Pulmonary artery endothelial cell (primary cell): ENCODE measurements at regions not wholly inside any gene's neighbourhood (a gene's known extent, or its start where the extent isn't known, plus 50 kb on each side); places are given as distances from the start of the nearest gene placed in this dataset.
"Not testable (repeated sequence)": the region's sequence is repeated elsewhere in the genome, so short reads cannot be mapped to it uniquely, and the experiment has no call there.

Experiments used
- DNase-seq: peaks from one replicate; pipeline ENCODE4 v3.0.0-alpha.2; 2011; ENCODE audit warnings: low read depth, low spot score

- DNase-seq, result no peak
Measured at GRCh38 chr4:187633245-187633644, 362.3 kb upstream of the ZFP42 start.

GRCh38 chr4:187656959-187657358 lies 338.6 kb upstream of the ZFP42 start:
- no peak for DNase-seq

GRCh38 chr4:187663076-187663475 lies 332.5 kb upstream of the ZFP42 start:
- no peak for DNase-seq

GRCh38 chr4:187664011-187664410 lies 331.6 kb upstream of the ZFP42 start:
- DNase-seq, result no peak

- DNase-seq, result no peak
Measured at GRCh38 chr4:187665086-187665485, 330.5 kb upstream of the ZFP42 start.

GRCh38 chr4:187666034-187666433 lies 329.5 kb upstream of the ZFP42 start:
- no peak for DNase-seq

- no peak for DNase-seq
Measured at GRCh38 chr4:187666697-187667494, 328.7 kb upstream of the ZFP42 start.

- no peak for DNase-seq
Measured at GRCh38 chr4:187668526-187669082, 327.0 kb upstream of the ZFP42 start.

GRCh38 chr4:187671521-187671920 lies 324.1 kb upstream of the ZFP42 start:
- not testable (repeated sequence) for DNase-seq

GRCh38 chr4:187671958-187672357 lies 323.6 kb upstream of the ZFP42 start:
- not testable (repeated sequence) for DNase-seq

- not testable (repeated sequence) for DNase-seq
Measured at GRCh38 chr4:187672526-187672925, 323.0 kb upstream of the ZFP42 start.

GRCh38 chr4:187679450-187679849 lies 316.1 kb upstream of the ZFP42 start:
- DNase-seq, result no peak

GRCh38 chr4:187685247-187685646 lies 310.3 kb upstream of the ZFP42 start:
- DNase-seq, result no peak

GRCh38 chr4:187687697-187688096 lies 307.9 kb upstream of the ZFP42 start:
- no peak for DNase-seq

- DNase-seq, result no peak
Measured at GRCh38 chr4:187692626-187693025, 302.9 kb upstream of the ZFP42 start.

GRCh38 chr4:187695531-187695930 lies 300.0 kb upstream of the ZFP42 start:
- not testable (repeated sequence) for DNase-seq

- DNase-seq, result no peak
Measured at GRCh38 chr4:187711586-187711985, 284.0 kb upstream of the ZFP42 start.

- no peak for DNase-seq
Measured at GRCh38 chr4:187714957-187715356, 280.6 kb upstream of the ZFP42 start.

GRCh38 chr4:187715466-187715865 lies 280.1 kb upstream of the ZFP42 start:
- no peak for DNase-seq

- no peak for DNase-seq
Measured at GRCh38 chr4:187724456-187724855, 271.1 kb upstream of the ZFP42 start.

GRCh38 chr4:187726485-187726884 lies 269.1 kb upstream of the ZFP42 start:
- no peak for DNase-seq

- DNase-seq, result no peak
Measured at GRCh38 chr4:187732524-187732923, 263.0 kb upstream of the ZFP42 start.

GRCh38 chr4:187739771-187740170 lies 255.8 kb upstream of the ZFP42 start:
- no peak for DNase-seq
